ENCODE measurements at regions not wholly inside any gene's neighbourhood (a gene's known extent, or its start where the extent isn't known, plus 50 kb on each side); places are given as distances from the start of the nearest gene placed in this dataset.

- Histone ChIP-seq H3K27ac (no peak overlapping the region), H3K36me3 (no peaks in the 10 kb centered on the region), H3K27me3 (no peaks in the 10 kb centered on the region), H3K4me3 (no peak overlapping the region), H3K4me1 (no peaks in the 10 kb centered on the region), H3K9me3 (no peaks in the 10 kb centered on the region)
- TF ChIP-seq, protein P1, sequence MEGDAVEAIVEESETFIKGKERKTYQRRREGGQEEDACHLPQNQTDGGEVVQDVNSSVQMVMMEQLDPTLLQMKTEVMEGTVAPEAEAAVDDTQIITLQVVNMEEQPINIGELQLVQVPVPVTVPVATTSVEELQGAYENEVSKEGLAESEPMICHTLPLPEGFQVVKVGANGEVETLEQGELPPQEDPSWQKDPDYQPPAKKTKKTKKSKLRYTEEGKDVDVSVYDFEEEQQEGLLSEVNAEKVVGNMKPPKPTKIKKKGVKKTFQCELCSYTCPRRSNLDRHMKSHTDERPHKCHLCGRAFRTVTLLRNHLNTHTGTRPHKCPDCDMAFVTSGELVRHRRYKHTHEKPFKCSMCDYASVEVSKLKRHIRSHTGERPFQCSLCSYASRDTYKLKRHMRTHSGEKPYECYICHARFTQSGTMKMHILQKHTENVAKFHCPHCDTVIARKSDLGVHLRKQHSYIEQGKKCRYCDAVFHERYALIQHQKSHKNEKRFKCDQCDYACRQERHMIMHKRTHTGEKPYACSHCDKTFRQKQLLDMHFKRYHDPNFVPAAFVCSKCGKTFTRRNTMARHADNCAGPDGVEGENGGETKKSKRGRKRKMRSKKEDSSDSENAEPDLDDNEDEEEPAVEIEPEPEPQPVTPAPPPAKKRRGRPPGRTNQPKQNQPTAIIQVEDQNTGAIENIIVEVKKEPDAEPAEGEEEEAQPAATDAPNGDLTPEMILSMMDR (IDR thresholded peaks at IDR 0.05): no peak
- no peak for TF ChIP-seq POLR2AphosphoS5 (IDR thresholded peaks at IDR 0.05)
- TF ChIP-seq EP300 (IDR thresholded peaks at IDR 0.05): no peak
- TF ChIP-seq POLR2A (IDR thresholded peaks at IDR 0.05): no peak
- DNase-seq (ENCODE audit: low spot score in 2 of 2): no peak
- WGBS: 65% methylated on average over 3 of the region's 3 CpGs
Observed at GRCh38 chr7:38002689-38003088, 82.2 kb downstream of the EPDR1 start.

- no peak for TF ChIP-seq POLR2AphosphoS5 (IDR thresholded peaks at IDR 0.05)
- no peak for TF ChIP-seq EP300 (IDR thresholded peaks at IDR 0.05)
- TF ChIP-seq, protein P1 (IDR thresholded peaks at IDR 0.05): no peak
- TF ChIP-seq POLR2A (IDR thresholded peaks at IDR 0.05): no peak
- WGBS: 86% methylated on average over 2 of the region's 2 CpGs
- no peaks in the 10 kb centered on the region for H3K9me3 ChIP-seq
- H3K27me3 ChIP-seq: no peaks in the 10 kb centered on the region
- H3K4me1 ChIP-seq: no peaks in the 10 kb centered on the region
- no peak for DNase-seq (ENCODE audit: low spot score in 2 of 2)
- H3K36me3 ChIP-seq: no peaks in the 10 kb centered on the region
- H3K27ac ChIP-seq: no peak overlapping the region
- H3K4me3 ChIP-seq: no peak overlapping the region
Observed at GRCh38 chr7:38006559-38006958, 86.1 kb downstream of the EPDR1 start.

DNA sequence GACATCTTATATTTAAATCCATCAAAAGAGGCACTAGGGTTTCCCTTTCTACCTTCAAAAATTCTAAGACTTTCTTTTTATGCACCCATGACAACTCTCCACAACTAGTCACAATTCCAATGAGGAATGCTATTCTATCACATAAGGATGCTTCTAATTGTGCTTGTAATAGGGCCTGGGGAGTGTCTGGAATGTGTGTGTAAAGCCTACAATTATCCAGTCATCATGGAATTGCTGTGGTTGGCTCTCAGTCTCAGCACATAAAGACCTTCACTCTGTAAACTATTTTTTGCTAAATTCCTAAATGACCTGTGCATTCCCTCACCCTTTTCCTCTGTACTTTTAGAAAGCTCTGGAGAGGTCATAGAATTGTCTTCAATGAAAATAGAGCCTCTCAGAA, 86.7 kb downstream of the EPDR1 start:
- H3K9me3 ChIP-seq: no peaks in the 10 kb centered on the region
- no peak overlapping the region for H3K4me3 ChIP-seq
- no peak for DNase-seq (ENCODE audit: low spot score in 2 of 2)
- H3K4me1 ChIP-seq: no peaks in the 10 kb centered on the region
- TF ChIP-seq POLR2AphosphoS5 (IDR thresholded peaks at IDR 0.05): no peak
- no peaks in the 10 kb centered on the region for H3K27me3 ChIP-seq
- H3K27ac ChIP-seq: no peak overlapping the region
- H3K36me3 ChIP-seq: no peaks in the 10 kb centered on the region

DNA sequence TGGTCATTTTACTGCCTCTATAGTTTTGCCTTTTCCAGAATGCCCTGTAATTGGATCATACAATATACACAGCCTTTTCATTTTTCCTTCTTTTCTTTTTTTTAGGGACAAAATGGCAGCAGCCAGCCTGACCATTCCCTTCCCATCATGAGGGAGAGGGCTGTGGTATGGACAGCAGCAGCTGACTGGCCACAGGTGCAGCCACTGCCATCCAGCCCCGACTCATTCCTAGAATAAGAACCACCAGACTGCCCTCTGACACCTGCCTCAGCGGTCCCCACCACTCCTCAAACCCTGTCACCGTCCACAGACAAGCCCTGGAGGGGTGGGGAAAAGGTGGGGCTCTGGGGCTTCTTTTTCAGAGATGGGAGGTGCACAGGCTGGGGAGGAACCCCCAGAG, 92.8 kb downstream of the EPDR1 start:
- Histone ChIP-seq H3K4me3 (no peak overlapping the region), H3K27me3 (no peaks in the 10 kb centered on the region), H3K27ac (no peak overlapping the region), H3K36me3 (no peaks in the 10 kb centered on the region), H3K4me1 (no peaks in the 10 kb centered on the region), H3K9me3 (no peaks in the 10 kb centered on the region)
- TF ChIP-seq, protein P1 (IDR thresholded peaks at IDR 0.05): no peak
- no peak for TF ChIP-seq EP300 (IDR thresholded peaks at IDR 0.05)
- TF ChIP-seq POLR2AphosphoS5 (IDR thresholded peaks at IDR 0.05): no peak
- no peak for TF ChIP-seq POLR2A (IDR thresholded peaks at IDR 0.05)
- WGBS: 88% methylated on average over 3 of the region's 3 CpGs
- DNase-seq (ENCODE audit: low spot score in 2 of 2): no peak

GRCh38 chr7:38016567-38016966, 96.1 kb downstream of the EPDR1 start:
- Histone ChIP-seq H3K36me3 (no peaks in the 10 kb centered on the region), H3K27me3 (no peaks in the 10 kb centered on the region), H3K4me3 (no peak overlapping the region), H3K9me3 (no peaks in the 10 kb centered on the region), H3K4me1 (no peaks in the 10 kb centered on the region), H3K27ac (no peak overlapping the region)
- no peak for DNase-seq (ENCODE audit: low spot score in 2 of 2)
- TF ChIP-seq, protein P1 (IDR thresholded peaks at IDR 0.05): no peak
- TF ChIP-seq EP300 (IDR thresholded peaks at IDR 0.05) (no peak), POLR2A (IDR thresholded peaks at IDR 0.05) (no peak), POLR2AphosphoS5 (IDR thresholded peaks at IDR 0.05) (no peak)
- 77% methylated on average over 3 of the region's 3 CpGs for WGBS

DNA sequence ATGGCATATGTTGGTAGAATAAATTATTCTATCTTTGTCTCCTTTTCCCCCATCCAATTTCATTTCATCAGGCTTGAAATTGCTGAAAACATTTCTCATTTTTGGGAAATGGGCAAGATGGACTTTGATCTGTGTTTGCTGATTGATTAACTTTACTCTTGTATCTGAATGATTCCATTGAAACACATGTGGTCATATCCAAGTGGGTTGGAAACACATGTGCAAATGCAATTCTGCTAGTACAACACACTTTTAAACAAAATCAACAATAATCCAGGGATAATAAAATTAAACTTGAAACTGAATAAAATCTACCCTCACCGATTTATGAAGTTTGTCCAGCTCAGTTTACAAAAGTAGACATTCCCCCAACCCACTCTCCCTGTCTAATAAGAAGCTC, 96.9 kb downstream of the EPDR1 start:
- no peaks in the 10 kb centered on the region for H3K27me3 ChIP-seq
- no peak overlapping the region for H3K4me3 ChIP-seq
- H3K27ac ChIP-seq: no peak overlapping the region
- TF ChIP-seq, protein P1 (IDR thresholded peaks at IDR 0.05): no peak
- no peak for TF ChIP-seq POLR2A (IDR thresholded peaks at IDR 0.05)
- TF ChIP-seq POLR2AphosphoS5 (IDR thresholded peaks at IDR 0.05): no peak
- no peak for TF ChIP-seq EP300 (IDR thresholded peaks at IDR 0.05)
- no peaks in the 10 kb centered on the region for H3K9me3 ChIP-seq
- H3K36me3 ChIP-seq: no peaks in the 10 kb centered on the region
- WGBS: 88% methylated on average over 1 of the region's 1 CpG
- no peak for DNase-seq (ENCODE audit: low spot score in 2 of 2)
- no peaks in the 10 kb centered on the region for H3K4me1 ChIP-seq
